ENCODE measurements at regions not wholly inside any gene's neighbourhood (a gene's known extent, or its start where the extent isn't known, plus 50 kb on each side); places are given as distances from the start of the nearest gene placed in this dataset.
"Not testable (repeated sequence)": the region's sequence is repeated elsewhere in the genome, so short reads cannot be mapped to it uniquely, and the experiment has no call there.

GRCh38 chr4:83196921-83197320 is 82.4 kb upstream of the PLAC8 start:
- Histone ChIP-seq H3K27ac (ENCODE audit: low read depth, low read length, poor library complexity, severe bottlenecking) (no peak overlapping the region), H3K9ac (ENCODE audit: low read length) (no peak overlapping the region), H3K36me3 (ENCODE audit: insufficient read depth, low read length) (no peaks in the 10 kb centered on the region), H4K20me1 (ENCODE audit: insufficient read depth, low read length) (no peaks in the 10 kb centered on the region), H3F3A (ENCODE audit: insufficient read depth, low read length) (no peaks in the 10 kb centered on the region), H2AFZ (ENCODE audit: low read length) (no peak overlapping the region), H3K4me3 (ENCODE audit: low read depth, low read length, poor library complexity, severe bottlenecking) (no peak overlapping the region), H3K9me3 (ENCODE audit: low read length) (no peaks in the 10 kb centered on the region), H3K9me2 (ENCODE audit: low read depth, low read length) (no peaks in the 10 kb centered on the region), H3K4me2 (ENCODE audit: low read length) (no peak overlapping the region), H3K4me1 (ENCODE audit: insufficient read depth, low read length, severe bottlenecking) (peaks cover 10% of the 10 kb centered on the region), H3K79me2 (ENCODE audit: insufficient read depth, low read length) (no peaks in the 10 kb centered on the region), H3K27me3 (ENCODE audit: insufficient read depth, low read length) (no peaks in the 10 kb centered on the region)
- TF ChIP-seq CTCF (IDR thresholded peaks at IDR 0.05; ENCODE audit: low read length) (no peak), EZH2 (IDR thresholded peaks at IDR 0.05; ENCODE audit: borderline replicate concordance, low read length) (no peak)

GRCh38 chr4:83195269-83195668 is 80.7 kb upstream of the PLAC8 start:
- Histone ChIP-seq H4K20me1 (ENCODE audit: insufficient read depth, low read length) (no peaks in the 10 kb centered on the region), H3K36me3 (ENCODE audit: insufficient read depth, low read length) (no peaks in the 10 kb centered on the region), H3K27ac (ENCODE audit: low read depth, low read length, poor library complexity, severe bottlenecking) (no peak overlapping the region), H3K4me1 (ENCODE audit: insufficient read depth, low read length, severe bottlenecking) (peaks cover 10% of the 10 kb centered on the region), H3K4me2 (ENCODE audit: low read length) (no peak overlapping the region), H3K9ac (ENCODE audit: low read length) (no peak overlapping the region), H3K9me3 (ENCODE audit: low read length) (no peaks in the 10 kb centered on the region), H3K79me2 (ENCODE audit: insufficient read depth, low read length) (no peaks in the 10 kb centered on the region), H3F3A (ENCODE audit: insufficient read depth, low read length) (no peaks in the 10 kb centered on the region), H3K9me2 (ENCODE audit: low read depth, low read length) (no peaks in the 10 kb centered on the region), H3K27me3 (ENCODE audit: insufficient read depth, low read length) (no peaks in the 10 kb centered on the region), H2AFZ (ENCODE audit: low read length) (no peak overlapping the region), H3K4me3 (ENCODE audit: low read depth, low read length, poor library complexity, severe bottlenecking) (no peak overlapping the region)
- no peak for TF ChIP-seq EZH2 (IDR thresholded peaks at IDR 0.05; ENCODE audit: borderline replicate concordance, low read length)
- no peak for TF ChIP-seq CTCF (IDR thresholded peaks at IDR 0.05; ENCODE audit: low read length)

GRCh38 chr4:83194588-83194987 is 80.1 kb upstream of the PLAC8 start:
- H3K4me2 ChIP-seq (ENCODE audit: low read length); H3K27ac ChIP-seq (ENCODE audit: low read depth, low read length, poor library complexity, severe bottlenecking); H3K79me2 ChIP-seq (ENCODE audit: insufficient read depth, low read length); H3F3A ChIP-seq (ENCODE audit: insufficient read depth, low read length); H3K36me3 ChIP-seq (ENCODE audit: insufficient read depth, low read length); H4K20me1 ChIP-seq (ENCODE audit: insufficient read depth, low read length); H2AFZ ChIP-seq (ENCODE audit: low read length); H3K9me3 ChIP-seq (ENCODE audit: low read length); H3K9ac ChIP-seq (ENCODE audit: low read length); H3K27me3 ChIP-seq (ENCODE audit: insufficient read depth, low read length); H3K9me2 ChIP-seq (ENCODE audit: low read depth, low read length); H3K4me3 ChIP-seq (ENCODE audit: low read depth, low read length, poor library complexity, severe bottlenecking): not testable (repeated sequence)
- H3K4me1 ChIP-seq (ENCODE audit: insufficient read depth, low read length, severe bottlenecking), result peaks cover 10% of the 10 kb centered on the region

GRCh38 chr4:83192634-83193033 is 78.1 kb upstream of the PLAC8 start:
- H3K9me3 ChIP-seq (ENCODE audit: low read length), result no peaks in the 10 kb centered on the region
- no peaks in the 10 kb centered on the region for H3K27me3 ChIP-seq (ENCODE audit: insufficient read depth, low read length)
- H3K4me1 ChIP-seq (ENCODE audit: insufficient read depth, low read length, severe bottlenecking), result peaks cover 3% of the 10 kb centered on the region
- H3F3A ChIP-seq (ENCODE audit: insufficient read depth, low read length), result no peaks in the 10 kb centered on the region
- H3K9me2 ChIP-seq (ENCODE audit: low read depth, low read length), result no peaks in the 10 kb centered on the region
- H2AFZ ChIP-seq (ENCODE audit: low read length), result no peak overlapping the region
- H3K9ac ChIP-seq (ENCODE audit: low read length), result no peak overlapping the region
- no peak overlapping the region for H3K27ac ChIP-seq (ENCODE audit: low read depth, low read length, poor library complexity, severe bottlenecking)
- H3K79me2 ChIP-seq (ENCODE audit: insufficient read depth, low read length), result no peaks in the 10 kb centered on the region
- no peaks in the 10 kb centered on the region for H3K36me3 ChIP-seq (ENCODE audit: insufficient read depth, low read length)
- no peak for TF ChIP-seq EZH2 (IDR thresholded peaks at IDR 0.05; ENCODE audit: borderline replicate concordance, low read length)
- no peak for TF ChIP-seq CTCF (IDR thresholded peaks at IDR 0.05; ENCODE audit: low read length)
- no peaks in the 10 kb centered on the region for H4K20me1 ChIP-seq (ENCODE audit: insufficient read depth, low read length)
- H3K4me3 ChIP-seq (ENCODE audit: low read depth, low read length, poor library complexity, severe bottlenecking), result no peak overlapping the region
- no peak overlapping the region for H3K4me2 ChIP-seq (ENCODE audit: low read length)

Measured in OCI-LY1 (cell line).